ENCODE measurements at regions not wholly inside any gene's neighbourhood (a gene's known extent, or its start where the extent isn't known, plus 50 kb on each side); places are given as distances from the start of the nearest gene placed in this dataset.

- H3K27ac Mint-ChIP-seq, result no peak overlapping the region
- no peaks in the 10 kb centered on the region for H3K79me2 ChIP-seq (ENCODE audit: control insufficient read depth, insufficient read depth, low read length)
- no peaks in the 10 kb centered on the region for H4K20me1 ChIP-seq (ENCODE audit: control insufficient read depth, insufficient read depth, low read length, poor library complexity, severe bottlenecking)
- H3K4me1 Mint-ChIP-seq, result peaks cover 9% of the 10 kb centered on the region
- ChIA-PET CTCF (no interaction called here), POLR2A (no interaction called here)
- H3K36me3 ChIP-seq (replicated peaks in 1 of 2; ENCODE audit: control extremely low read depth in 1 of 2, control insufficient read depth in 1 of 2, extremely low read depth in 1 of 2, insufficient read depth in 2 of 2, low read length in 1 of 2), result no peaks in the 10 kb centered on the region
- H3K4me1 ChIP-seq (ENCODE audit: control insufficient read depth in 2 of 2, insufficient read depth in 2 of 2, low read length in 2 of 2), result peaks cover 8 to 9% of the 10 kb centered on the region in 2 donors
- H3K4me2 ChIP-seq (replicated peaks; ENCODE audit: low read depth, low read length, poor library complexity, severe bottlenecking), result no peak overlapping the region
- 91% methylated on average over 6 of the region's 9 CpGs for WGBS (ENCODE audit: insufficient coverage)
- H3K9me3 Mint-ChIP-seq (ENCODE audit: insufficient read depth), result no peaks in the 10 kb centered on the region
- intact Hi-C loops (cut with micrococcal nuclease), result no loop called here
- ATAC-seq (ENCODE audit: low read depth) (no peak), DNase-seq (no peak)
- no peaks in the 10 kb centered on the region for H3K9me3 ChIP-seq (ENCODE audit: control extremely low read depth in 1 of 3, control insufficient read depth in 2 of 3, insufficient read depth in 1 of 3, low read length in 2 of 3)
- H2AFZ ChIP-seq (ENCODE audit: insufficient read depth, low read depth, low read length, poor library complexity, severe bottlenecking), result no peak overlapping the region
- no peak overlapping the region for H3K4me3 Mint-ChIP-seq
- TF ChIP-seq EZH2 (IDR thresholded peaks at IDR 0.05; ENCODE audit: borderline replicate concordance, insufficient read depth, low read depth, low read length, poor library complexity, severe bottlenecking) (no peak), CTCF (IDR thresholded peaks at IDR 0.05) (no peak)
- no peak overlapping the region for H3K9ac ChIP-seq (ENCODE audit: low read length)
- peaks cover 35% of the 10 kb centered on the region for H3K27me3 Mint-ChIP-seq
- peaks cover 0 to 18% (median 14%) of the 10 kb centered on the region in 4 experiments for H3K27me3 ChIP-seq (replicated peaks in 1 of 4; ENCODE audit: control extremely low read depth in 1 of 4, control insufficient read depth in 3 of 4, insufficient read depth in 4 of 4, low read length in 3 of 4)
- no peak overlapping the region for H3K27ac ChIP-seq (ENCODE audit: low read length in 2 of 2)
- H3K4me3 ChIP-seq (ENCODE audit: control extremely low read depth in 1 of 5, extremely low read depth in 1 of 5, insufficient read depth in 1 of 5, low read depth in 2 of 5, low read length in 4 of 5), result no peak overlapping the region
Observed at GRCh38 chr1:87206044-87206831, 122.4 kb upstream of the LMO4 start.

- Histone ChIP-seq H3K79me2 (ENCODE audit: control insufficient read depth, insufficient read depth, low read length) (no peaks in the 10 kb centered on the region), H3K27ac (ENCODE audit: low read length in 2 of 2) (no peak overlapping the region), H3K27me3 (replicated peaks in 1 of 4; ENCODE audit: control extremely low read depth in 1 of 4, control insufficient read depth in 3 of 4, insufficient read depth in 4 of 4, low read length in 3 of 4) (peaks cover 0 to 7% (median 5%) of the 10 kb centered on the region in 4 experiments), H4K20me1 (ENCODE audit: control insufficient read depth, insufficient read depth, low read length, poor library complexity, severe bottlenecking) (no peaks in the 10 kb centered on the region), H3K36me3 (replicated peaks in 1 of 2; ENCODE audit: control extremely low read depth in 1 of 2, control insufficient read depth in 1 of 2, extremely low read depth in 1 of 2, insufficient read depth in 2 of 2, low read length in 1 of 2) (no peaks in the 10 kb centered on the region), H3K9me3 (ENCODE audit: control extremely low read depth in 1 of 3, control insufficient read depth in 2 of 3, insufficient read depth in 1 of 3, low read length in 2 of 3) (no peaks in the 10 kb centered on the region), H3K4me2 (replicated peaks; ENCODE audit: low read depth, low read length, poor library complexity, severe bottlenecking) (no peak overlapping the region), H3K4me1 (ENCODE audit: control insufficient read depth in 2 of 2, insufficient read depth in 2 of 2, low read length in 2 of 2) (no peaks in the 10 kb centered on the region), H3K9ac (ENCODE audit: low read length) (no peak overlapping the region), H3K4me3 (ENCODE audit: control extremely low read depth in 1 of 5, extremely low read depth in 1 of 5, insufficient read depth in 1 of 5, low read depth in 2 of 5, low read length in 4 of 5) (no peak overlapping the region), H2AFZ (ENCODE audit: insufficient read depth, low read depth, low read length, poor library complexity, severe bottlenecking) (no peak overlapping the region)
- TF ChIP-seq CTCF (IDR thresholded peaks at IDR 0.05) (no peak), EZH2 (IDR thresholded peaks at IDR 0.05; ENCODE audit: borderline replicate concordance, insufficient read depth, low read depth, low read length, poor library complexity, severe bottlenecking) (no peak)
- Mint-ChIP-seq H3K9me3 (ENCODE audit: insufficient read depth) (no peaks in the 10 kb centered on the region), H3K4me3 (no peak overlapping the region), H3K4me1 (peaks cover 2% of the 10 kb centered on the region), H3K27ac (no peak overlapping the region), H3K27me3 (peaks cover 27% of the 10 kb centered on the region)
- DNase-seq, result no peak
- ATAC-seq (ENCODE audit: low read depth), result no peak
- WGBS (ENCODE audit: insufficient coverage), result 100% methylated on average over 1 of the region's 2 CpGs
- POLR2A ChIA-PET, result no interaction called here
- CTCF ChIA-PET, result no interaction called here
- intact Hi-C loops (cut with micrococcal nuclease), result no loop called here
Observed at GRCh38 chr1:87208080-87208479, 120.6 kb upstream of the LMO4 start.
